Pancreas (tissue), 10 donors: ENCODE measurements at regions not wholly inside any gene's neighbourhood (a gene's known extent, or its start where the extent isn't known, plus 50 kb on each side); places are given as distances from the start of the nearest gene placed in this dataset.

ENCODE experiments used
- ATAC-seq, 4 donors: fragments of 200-7000 bp; cut with Tn5 transposase; one replicate each; pipeline versions ENCODE4 v1.8.0 to v1.9.1; 2020; ENCODE audit warnings: mild to moderate bottlenecking in 4 of 4, moderate library complexity in 4 of 4
- DNase-seq, 6 donors: peaks; one replicate each; pipeline ENCODE4 v3.0.0-alpha.2; 2020
- FAIRE-seq: peaks from 2 replicates; lab custom pipeline; 2012; peaks lifted over from hg19 to GRCh38; lab: Jason Lieb, UNC
- H3K27ac ChIP-seq, 4 donors: fragments of 200-600 bp; sonication (generic); 1 replicate in 3 of 4; 2 replicates in 1 of 4; pipeline versions ENCODE4 v1.5.0 to v1.8.0; 2020
- H3K27me3 ChIP-seq, 4 donors: fragments of 200-600 bp; one replicate each; pipeline ENCODE4 v1.8.0; 2021
- H3K36me3 ChIP-seq, 3 donors: fragments of 200-600 bp; sonication (generic) in 1 of 3; one replicate each; pipeline versions ENCODE4 v1.5.0 to v1.8.0; 2020 to 2021
- H3K4me1 ChIP-seq, 3 donors: fragments of 200-600 bp; one replicate each; pipeline ENCODE4 v1.8.0; 2021
- H3K4me3 ChIP-seq, 4 donors: fragments of 200-600 bp; sonication (generic) in 2 of 4; one replicate each; pipeline versions ENCODE4 v1.5.0 to v1.8.0; 2020 to 2021
- H3K9me3 ChIP-seq, 4 donors: fragments of 200-600 bp; one replicate each; pipeline ENCODE4 v1.8.0; 2021
- whole genome bisulfite sequencing, 2 donors: extraction: QIAGEN DNeasy Blood & Tissue Kit; methylation state at CpG; one replicate each; pipeline ENCODE4 v1.1.7; 2013; 5-methylcytosine and 5-hydroxymethylcytosine counted together
- intact Hi-C, 3 donors: fragments of 100-400 bp; cut with DNase I; formaldehyde crosslinking; loops; one replicate each; pipeline versions ENCODE4 v1.11.1 to v1.14.2; 2022
- TF ChIP-seq, protein P1 (sequence below), 4 donors: fragments of 200-600 bp; sonication (generic) in 3 of 4; IDR thresholded peaks; one replicate each; pipeline versions ENCODE4 v1.5.0 to v1.8.0; 2021; ENCODE audit warnings: antibody characterized with exemption in 4 of 4
- donor health status: healthy with polysubstance abuse.
- donor health status: DM: no; HTN: no; CAD: no; lungs with moderate emphysema.
- donor health status: DM: no; HTN: no; CAD: no.
- donor health status: control.
- donor health status: control.
- donor health status: Bipolar disorder and iron deficiency.
- donor health status: DM: yes; HTN: yes; CAD: no.
- donor health status: DM: no; HTN: no; CAD: no.
- donor health status: DM: no; HTN: no; CAD: no.
- donor health status: DM: yes; HTN: yes; CAD: no.

GRCh38 chr2:9739531-9739964 is 103.7 kb upstream of the TAF1B start:
- DNase-seq (peak in 2 of 6 donors; percentile 32 to 50), FAIRE-seq (no peak), ATAC-seq (peak; percentile 31 to 78 (median 75))
- peak overlapping the region in 2 of 4 donors; percentile 6 to 36 for H3K4me3 ChIP-seq
- H3K36me3 ChIP-seq, result no peaks in the 10 kb centered on the region
- no peaks in the 10 kb centered on the region for H3K27me3 ChIP-seq
- intact Hi-C loops, result no loop called here
- TF ChIP-seq, protein P1, sequence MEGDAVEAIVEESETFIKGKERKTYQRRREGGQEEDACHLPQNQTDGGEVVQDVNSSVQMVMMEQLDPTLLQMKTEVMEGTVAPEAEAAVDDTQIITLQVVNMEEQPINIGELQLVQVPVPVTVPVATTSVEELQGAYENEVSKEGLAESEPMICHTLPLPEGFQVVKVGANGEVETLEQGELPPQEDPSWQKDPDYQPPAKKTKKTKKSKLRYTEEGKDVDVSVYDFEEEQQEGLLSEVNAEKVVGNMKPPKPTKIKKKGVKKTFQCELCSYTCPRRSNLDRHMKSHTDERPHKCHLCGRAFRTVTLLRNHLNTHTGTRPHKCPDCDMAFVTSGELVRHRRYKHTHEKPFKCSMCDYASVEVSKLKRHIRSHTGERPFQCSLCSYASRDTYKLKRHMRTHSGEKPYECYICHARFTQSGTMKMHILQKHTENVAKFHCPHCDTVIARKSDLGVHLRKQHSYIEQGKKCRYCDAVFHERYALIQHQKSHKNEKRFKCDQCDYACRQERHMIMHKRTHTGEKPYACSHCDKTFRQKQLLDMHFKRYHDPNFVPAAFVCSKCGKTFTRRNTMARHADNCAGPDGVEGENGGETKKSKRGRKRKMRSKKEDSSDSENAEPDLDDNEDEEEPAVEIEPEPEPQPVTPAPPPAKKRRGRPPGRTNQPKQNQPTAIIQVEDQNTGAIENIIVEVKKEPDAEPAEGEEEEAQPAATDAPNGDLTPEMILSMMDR (IDR thresholded peaks at IDR 0.05), result no peak
- H3K27ac ChIP-seq, result peak overlapping the region in 2 of 4 donors; percentile 10 to 28
- H3K4me1 ChIP-seq, result peaks cover under 1 to 1% (median 1%) of the 10 kb centered on the region in 3 donors
- H3K9me3 ChIP-seq, result no peaks in the 10 kb centered on the region
- WGBS, 2 donors, result 56 to 69% methylated on average over 23 of the region's 23 CpGs

- no peak for FAIRE-seq
- no peak overlapping the region for H3K27ac ChIP-seq
- peaks cover 10 to 11% (median 10%) of the 10 kb centered on the region in 3 donors for H3K4me1 ChIP-seq
- ATAC-seq, result no peak
- no peak overlapping the region for H3K4me3 ChIP-seq
- H3K27me3 ChIP-seq, result no peaks in the 10 kb centered on the region
- no peak for DNase-seq
- no peaks in the 10 kb centered on the region for H3K36me3 ChIP-seq
- WGBS, 2 donors, result 76 to 83% methylated on average over 6 of the region's 6 CpGs
- TF ChIP-seq, protein P1 (IDR thresholded peaks at IDR 0.05), result no peak
- intact Hi-C loops, result no loop called here
- no peaks in the 10 kb centered on the region for H3K9me3 ChIP-seq
Measured at GRCh38 chr2:9740382-9741073, 102.7 kb upstream of the TAF1B start.

GRCh38 chr2:9741110-9741509 is 102.2 kb upstream of the TAF1B start:
- 83 to 88% methylated on average over 6 of the region's 6 CpGs for WGBS, 2 donors

GRCh38 chr2:9742601-9743000 is 100.7 kb upstream of the TAF1B start:
- Histone ChIP-seq H3K27me3 (no peaks in the 10 kb centered on the region), H3K36me3 (no peaks in the 10 kb centered on the region), H3K9me3 (no peaks in the 10 kb centered on the region), H3K4me1 (peaks cover 10 to 16% (median 11%) of the 10 kb centered on the region in 3 donors), H3K27ac (no peak overlapping the region), H3K4me3 (no peak overlapping the region)
- WGBS, 2 donors, result 68 to 78% methylated on average over 5 of the region's 5 CpGs
- FAIRE-seq (no peak), DNase-seq (no peak), ATAC-seq (no peak)
- intact Hi-C loops, result no loop called here
- TF ChIP-seq, protein P1 (IDR thresholded peaks at IDR 0.05), result no peak

More at GRCh38 chr2:9741110-9741509, 102.2 kb upstream of the TAF1B start:
- TF ChIP-seq, protein P1 (IDR thresholded peaks at IDR 0.05), result no peak
- no peaks in the 10 kb centered on the region for H3K36me3 ChIP-seq
- no peak for FAIRE-seq
- no peak overlapping the region for H3K4me3 ChIP-seq
- no peaks in the 10 kb centered on the region for H3K27me3 ChIP-seq
- H3K4me1 ChIP-seq, result peaks cover 10 to 16% (median 11%) of the 10 kb centered on the region in 3 donors
- no peak for DNase-seq
- H3K9me3 ChIP-seq, result no peaks in the 10 kb centered on the region
- no peak overlapping the region for H3K27ac ChIP-seq
- intact Hi-C loops, result no loop called here
- ATAC-seq, result no peak
